ENCODE measurements at regions not wholly inside any gene's neighbourhood (a gene's known extent, or its start where the extent isn't known, plus 50 kb on each side); places are given as distances from the start of the nearest gene placed in this dataset.

GRCh38 chr6:167643223-167643622, 183.5 kb upstream of the AFDN start:
- H3K4me1 ChIP-seq = peaks cover 6% of the 10 kb centered on the region
- H3K36me3 ChIP-seq (ENCODE audit: low read depth, missing control alignments) = no peaks in the 10 kb centered on the region
- no peak for DNase-seq
- no peaks in the 10 kb centered on the region for H3K9me3 ChIP-seq
- 87 to 89% methylated on average over 9 of the region's 9 CpGs for WGBS, 2 donors
- no peaks in the 10 kb centered on the region for H3K27me3 ChIP-seq
- no peak overlapping the region for H3K4me3 ChIP-seq
- intact Hi-C loops (cut with DNase I; ENCODE audit: low total_unique reads) = no loop called here
- TF ChIP-seq POLR2A (IDR thresholded peaks at IDR 0.05) = no peak
- no peak for TF ChIP-seq CTCF (IDR thresholded peaks at IDR 0.05)
- no peak overlapping the region for H3K27ac ChIP-seq

GRCh38 chr6:167643716-167644115, 183.0 kb upstream of the AFDN start:
- H3K4me1 ChIP-seq = peaks cover 7% of the 10 kb centered on the region
- H3K9me3 ChIP-seq = no peaks in the 10 kb centered on the region
- no peak for DNase-seq
- TF ChIP-seq POLR2A (IDR thresholded peaks at IDR 0.05) = no peak
- TF ChIP-seq CTCF (IDR thresholded peaks at IDR 0.05) = no peak
- 89 to 92% methylated on average over 11 of the region's 11 CpGs for WGBS, 2 donors
- H3K4me3 ChIP-seq = no peak overlapping the region
- intact Hi-C loops (cut with DNase I; ENCODE audit: low total_unique reads) = no loop called here
- no peaks in the 10 kb centered on the region for H3K36me3 ChIP-seq (ENCODE audit: low read depth, missing control alignments)
- H3K27ac ChIP-seq = no peak overlapping the region
- no peaks in the 10 kb centered on the region for H3K27me3 ChIP-seq

GRCh38 chr6:167644412-167645132, 182.1 kb upstream of the AFDN start:
- no peaks in the 10 kb centered on the region for H3K36me3 ChIP-seq (ENCODE audit: low read depth, missing control alignments)
- no peaks in the 10 kb centered on the region for H3K27me3 ChIP-seq
- H3K4me3 ChIP-seq = no peak overlapping the region
- TF ChIP-seq CTCF (IDR thresholded peaks at IDR 0.05) (no peak), POLR2A (IDR thresholded peaks at IDR 0.05) (no peak)
- intact Hi-C loops (cut with DNase I; ENCODE audit: low total_unique reads) = no loop called here
- H3K27ac ChIP-seq = no peak overlapping the region
- no peak for DNase-seq
- WGBS, 2 donors = 74 to 81% methylated on average over 21 of the region's 21 CpGs
- H3K4me1 ChIP-seq = peaks cover 7% of the 10 kb centered on the region
- no peaks in the 10 kb centered on the region for H3K9me3 ChIP-seq

- Histone ChIP-seq H3K27me3 (no peaks in the 10 kb centered on the region), H3K9me3 (no peaks in the 10 kb centered on the region), H3K27ac (no peak overlapping the region), H3K4me3 (no peak overlapping the region), H3K36me3 (ENCODE audit: low read depth, missing control alignments) (no peaks in the 10 kb centered on the region), H3K4me1 (peaks cover 7% of the 10 kb centered on the region)
- no peak for DNase-seq
- intact Hi-C loops (cut with DNase I; ENCODE audit: low total_unique reads) = no loop called here
- TF ChIP-seq CTCF (IDR thresholded peaks at IDR 0.05) = no peak
- TF ChIP-seq POLR2A (IDR thresholded peaks at IDR 0.05) = no peak
- WGBS, 2 donors = 88 to 91% methylated on average over 8 of the region's 8 CpGs
Measured at GRCh38 chr6:167645368-167645767, 181.3 kb upstream of the AFDN start.

GRCh38 chr6:167647306-167647705, 179.4 kb upstream of the AFDN start:
- Histone ChIP-seq H3K27ac (no peak overlapping the region), H3K4me3 (no peak overlapping the region), H3K9me3 (no peaks in the 10 kb centered on the region), H3K4me1 (peaks cover 7% of the 10 kb centered on the region), H3K36me3 (ENCODE audit: low read depth, missing control alignments) (no peaks in the 10 kb centered on the region), H3K27me3 (no peaks in the 10 kb centered on the region)
- 47 to 63% methylated on average over 4 of the region's 4 CpGs for WGBS, 2 donors
- no peak for DNase-seq
- TF ChIP-seq CTCF (IDR thresholded peaks at IDR 0.05) (no peak), POLR2A (IDR thresholded peaks at IDR 0.05) (no peak)
- intact Hi-C loops (cut with DNase I; ENCODE audit: low total_unique reads) = no loop called here
